Kidney (tissue), 13 donors: ENCODE measurements at regions not wholly inside any gene's neighbourhood (a gene's known extent, or its start where the extent isn't known, plus 50 kb on each side); places are given as distances from the start of the nearest gene placed in this dataset.

Experiments used
- DNase-seq, 5 donors: peaks; one replicate each; pipeline ENCODE4 v3.0.0-alpha.2; 2013 to 2020
- FAIRE-seq: peaks from 2 replicates; lab custom pipeline; 2012; peaks lifted over from hg19 to GRCh38; lab: Jason Lieb, UNC
- H3K27ac ChIP-seq, 2 donors: one replicate each; pipeline ENCODE4 v1.7.0; 2013; ENCODE audit warnings: low read depth in 2 of 2, low read length in 2 of 2, inconsistent platforms in 1 of 2
- H3K27me3 ChIP-seq: one replicate; pipeline ENCODE4 v1.7.1; 2013; ENCODE audit warnings: low read length, inconsistent platforms; ENCODE audit not compliant: control insufficient read depth, insufficient read depth
- H3K36me3 ChIP-seq, 3 donors: one replicate each; pipeline versions ENCODE4 v1.7.0 to v1.7.1; 2013; ENCODE audit warnings: low read length in 3 of 3, control low read depth in 1 of 3, inconsistent platforms in 1 of 3; ENCODE audit not compliant: insufficient read depth in 3 of 3, control insufficient read depth in 2 of 3
- H3K4me1 ChIP-seq, 3 donors: one replicate each; pipeline versions ENCODE4 v1.7.0 to v1.7.1; 2013; ENCODE audit warnings: low read length in 3 of 3, inconsistent platforms in 1 of 3, low read depth in 1 of 3; ENCODE audit not compliant: control insufficient read depth in 2 of 3, insufficient read depth in 2 of 3
- H3K4me3 ChIP-seq, 3 donors: one replicate each; pipeline versions ENCODE4 v1.7.0 to v1.8.1; 2013; ENCODE audit warnings: low read length in 3 of 3, control low read depth in 1 of 3, inconsistent platforms in 1 of 3
- H3K9ac ChIP-seq, 3 donors: one replicate each; pipeline versions ENCODE4 v1.7.0 to v1.7.1; 2013; ENCODE audit warnings: low read length in 3 of 3, control low read depth in 1 of 3, inconsistent platforms in 1 of 3
- H3K9me3 ChIP-seq, 3 donors: one replicate each; pipeline versions ENCODE4 v1.7.0 to v1.7.1; 2013; ENCODE audit warnings: low read length in 3 of 3, control low read depth in 1 of 3, inconsistent platforms in 1 of 3; ENCODE audit not compliant: control insufficient read depth in 2 of 3, insufficient read depth in 1 of 3
- intact Hi-C: fragments of 100-400 bp; cut with DNase I; formaldehyde crosslinking; loops from one replicate; pipeline ENCODE4 v1.11.1; 2022
- TF ChIP-seq, protein P1 (sequence below): IDR thresholded peaks from 3 replicates; pipeline ENCODE4 v1.5.1; 2012; ENCODE audit warnings: mild to moderate bottlenecking, moderate library complexity, borderline replicate concordance; ENCODE audit not compliant: insufficient read depth; ENCODE audit errors: extremely low read depth
- donor health status: control.
- donor health status: control.
- donor health status: control.
- donor health status: control.
- donor health status: control.
- donor health status: DM: yes; HTN: yes; CAD: no.
- donor health status: Normal renal cell carcinoma (clear cell type).

DNA sequence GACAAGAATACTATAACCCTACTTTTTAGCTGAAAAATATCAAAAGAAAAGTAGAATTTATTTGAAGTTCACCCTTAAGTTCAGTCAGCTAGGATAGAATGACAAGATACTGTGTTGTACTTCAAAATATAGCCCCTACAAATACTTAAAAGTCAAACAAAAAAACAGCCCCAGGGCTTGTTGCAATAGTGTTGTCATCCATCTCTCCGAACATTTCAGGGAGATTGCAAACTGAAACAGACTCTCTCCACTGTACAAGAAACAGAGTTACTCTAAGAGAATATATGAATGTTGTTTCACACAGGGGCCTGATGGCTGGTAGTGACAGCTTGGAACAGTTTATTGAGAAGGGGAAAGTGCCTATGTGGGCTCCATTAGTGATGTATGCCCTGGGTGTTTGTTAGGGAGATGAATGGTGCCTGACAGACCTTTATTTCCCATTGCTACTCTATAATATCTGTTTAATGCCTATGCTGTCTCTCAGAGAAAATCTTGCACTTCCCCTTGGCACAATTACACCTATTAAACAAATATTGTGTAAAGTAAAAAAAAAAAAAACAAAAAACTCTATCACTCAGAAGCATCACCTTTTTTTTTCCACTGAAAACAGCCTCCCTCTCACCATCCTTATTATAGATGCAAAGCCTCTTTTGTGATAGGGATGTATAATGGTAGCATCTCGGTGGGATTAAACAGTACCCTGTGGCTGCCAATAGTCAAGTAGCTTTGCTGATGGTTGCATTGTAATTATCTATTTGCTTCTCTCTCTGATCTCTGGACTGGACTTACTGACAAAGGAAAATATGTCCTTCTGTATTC lies 506.3 kb upstream of the LUZP2 start:
- FAIRE-seq (no peak), DNase-seq (no peak)
- Histone ChIP-seq H3K4me3 (no peak overlapping the region), H3K27ac (no peak overlapping the region), H3K4me1 (no peaks in the 10 kb centered on the region), H3K9ac (no peak overlapping the region), H3K27me3 (no peaks in the 10 kb centered on the region), H3K36me3 (no peaks in the 10 kb centered on the region), H3K9me3 (no peaks in the 10 kb centered on the region)
- intact Hi-C loops: no loop called here
- TF ChIP-seq, protein P1, sequence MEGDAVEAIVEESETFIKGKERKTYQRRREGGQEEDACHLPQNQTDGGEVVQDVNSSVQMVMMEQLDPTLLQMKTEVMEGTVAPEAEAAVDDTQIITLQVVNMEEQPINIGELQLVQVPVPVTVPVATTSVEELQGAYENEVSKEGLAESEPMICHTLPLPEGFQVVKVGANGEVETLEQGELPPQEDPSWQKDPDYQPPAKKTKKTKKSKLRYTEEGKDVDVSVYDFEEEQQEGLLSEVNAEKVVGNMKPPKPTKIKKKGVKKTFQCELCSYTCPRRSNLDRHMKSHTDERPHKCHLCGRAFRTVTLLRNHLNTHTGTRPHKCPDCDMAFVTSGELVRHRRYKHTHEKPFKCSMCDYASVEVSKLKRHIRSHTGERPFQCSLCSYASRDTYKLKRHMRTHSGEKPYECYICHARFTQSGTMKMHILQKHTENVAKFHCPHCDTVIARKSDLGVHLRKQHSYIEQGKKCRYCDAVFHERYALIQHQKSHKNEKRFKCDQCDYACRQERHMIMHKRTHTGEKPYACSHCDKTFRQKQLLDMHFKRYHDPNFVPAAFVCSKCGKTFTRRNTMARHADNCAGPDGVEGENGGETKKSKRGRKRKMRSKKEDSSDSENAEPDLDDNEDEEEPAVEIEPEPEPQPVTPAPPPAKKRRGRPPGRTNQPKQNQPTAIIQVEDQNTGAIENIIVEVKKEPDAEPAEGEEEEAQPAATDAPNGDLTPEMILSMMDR: no peak

- H3K9ac ChIP-seq: no peak overlapping the region
- H3K4me1 ChIP-seq: no peaks in the 10 kb centered on the region
- no peak overlapping the region for H3K27ac ChIP-seq
- no peak for DNase-seq
- intact Hi-C loops: no loop called here
- no peaks in the 10 kb centered on the region for H3K27me3 ChIP-seq
- H3K4me3 ChIP-seq: no peak overlapping the region
- TF ChIP-seq, protein P1: no peak
- FAIRE-seq: no peak
- H3K36me3 ChIP-seq: no peaks in the 10 kb centered on the region
- H3K9me3 ChIP-seq: no peaks in the 10 kb centered on the region
Measured at GRCh38 chr11:23991165-23991539, 505.7 kb upstream of the LUZP2 start.

DNA sequence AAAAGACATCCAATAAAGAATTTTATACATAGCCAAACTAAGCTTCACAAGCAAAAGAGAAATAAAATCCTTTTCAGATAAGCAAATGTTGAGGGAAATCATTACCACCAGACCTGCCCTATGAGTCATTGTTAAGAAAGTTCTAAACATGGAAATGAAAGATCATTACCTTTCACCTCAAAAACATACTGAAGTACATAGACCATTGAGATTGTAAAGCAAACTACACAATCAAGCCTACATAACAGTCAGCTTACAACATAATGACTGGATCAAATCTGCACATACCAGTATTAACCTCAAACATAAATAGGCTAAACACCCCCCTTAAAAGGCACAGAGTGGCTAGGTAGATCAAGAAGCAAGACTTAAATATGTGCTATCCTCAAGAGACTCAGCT lies 501.0 kb upstream of the LUZP2 start:
- DNase-seq: no peak
- H3K27ac ChIP-seq: no peak overlapping the region
- H3K4me1 ChIP-seq: no peaks in the 10 kb centered on the region
- TF ChIP-seq, protein P1: no peak
- no peaks in the 10 kb centered on the region for H3K27me3 ChIP-seq
- H3K9ac ChIP-seq: no peak overlapping the region
- FAIRE-seq: no peak
- no peaks in the 10 kb centered on the region for H3K36me3 ChIP-seq
- no peak overlapping the region for H3K4me3 ChIP-seq
- no peaks in the 10 kb centered on the region for H3K9me3 ChIP-seq
- intact Hi-C loops: no loop called here
